ENCODE measurements at regions not wholly inside any gene's neighbourhood (a gene's known extent, or its start where the extent isn't known, plus 50 kb on each side); places are given as distances from the start of the nearest gene placed in this dataset.

GRCh38 chr1:232306269-232306961 lies 323.5 kb downstream of the SIPA1L2 start:
- CTCF ChIA-PET, result no interaction called here
- Histone ChIP-seq H3K36me3 (ENCODE audit: control insufficient read depth in 2 of 3, insufficient read depth in 3 of 3, low read length in 3 of 3) (no peaks in the 10 kb centered on the region), H3K9me3 (ENCODE audit: control insufficient read depth in 2 of 3, low read length in 3 of 3) (no peaks in the 10 kb centered on the region), H3K27me3 (ENCODE audit: control insufficient read depth in 2 of 2, insufficient read depth in 2 of 2, low read length in 2 of 2) (no peaks in the 10 kb centered on the region), H3K4me3 (ENCODE audit: low read length) (no peak overlapping the region), H3K4me1 (ENCODE audit: control insufficient read depth in 2 of 2, insufficient read depth in 2 of 2, low read length in 2 of 2) (no peaks in the 10 kb centered on the region), H3K27ac (ENCODE audit: low read depth, low read length) (no peak overlapping the region)
- Mint-ChIP-seq H3K4me1 (no peaks in the 10 kb centered on the region), H3K27ac (no peak overlapping the region), H3K9me3 (no peaks in the 10 kb centered on the region), H3K4me3 (no peak overlapping the region), H3K36me3 (peaks cover 0 to 4% (median 0%) of the 10 kb centered on the region in 5 donors), H3K27me3 (peaks cover 15 to 30% (median 25%) of the 10 kb centered on the region in 5 donors)
- POLR2A ChIA-PET, result no interaction called here
- no peak for DNase-seq
- ATAC-seq, result no peak
- intact Hi-C loops (cut with micrococcal nuclease), result no loop called here

GRCh38 chr1:232305050-232305449 lies 324.9 kb downstream of the SIPA1L2 start:
- ATAC-seq (no peak), DNase-seq (no peak)
- no peaks in the 10 kb centered on the region for H3K4me1 ChIP-seq (ENCODE audit: control insufficient read depth in 2 of 2, insufficient read depth in 2 of 2, low read length in 2 of 2)
- H3K4me3 ChIP-seq (ENCODE audit: low read length), result no peak overlapping the region
- no peaks in the 10 kb centered on the region for H3K36me3 Mint-ChIP-seq
- intact Hi-C loops (cut with micrococcal nuclease), result no loop called here
- no peak overlapping the region for H3K27ac Mint-ChIP-seq
- H3K9me3 ChIP-seq (ENCODE audit: control insufficient read depth in 2 of 3, low read length in 3 of 3), result no peaks in the 10 kb centered on the region
- H3K4me3 Mint-ChIP-seq, result no peak overlapping the region
- CTCF ChIA-PET, result no interaction called here
- H3K27me3 ChIP-seq (ENCODE audit: control insufficient read depth in 2 of 2, insufficient read depth in 2 of 2, low read length in 2 of 2), result no peaks in the 10 kb centered on the region
- H3K36me3 ChIP-seq (ENCODE audit: control insufficient read depth in 2 of 3, insufficient read depth in 3 of 3, low read length in 3 of 3), result no peaks in the 10 kb centered on the region
- peaks cover 19 to 38% (median 29%) of the 10 kb centered on the region in 5 donors for H3K27me3 Mint-ChIP-seq
- POLR2A ChIA-PET, result no interaction called here
- H3K27ac ChIP-seq (ENCODE audit: low read depth, low read length), result no peak overlapping the region
- H3K9me3 Mint-ChIP-seq, result no peaks in the 10 kb centered on the region
- H3K4me1 Mint-ChIP-seq, result no peaks in the 10 kb centered on the region

DNA sequence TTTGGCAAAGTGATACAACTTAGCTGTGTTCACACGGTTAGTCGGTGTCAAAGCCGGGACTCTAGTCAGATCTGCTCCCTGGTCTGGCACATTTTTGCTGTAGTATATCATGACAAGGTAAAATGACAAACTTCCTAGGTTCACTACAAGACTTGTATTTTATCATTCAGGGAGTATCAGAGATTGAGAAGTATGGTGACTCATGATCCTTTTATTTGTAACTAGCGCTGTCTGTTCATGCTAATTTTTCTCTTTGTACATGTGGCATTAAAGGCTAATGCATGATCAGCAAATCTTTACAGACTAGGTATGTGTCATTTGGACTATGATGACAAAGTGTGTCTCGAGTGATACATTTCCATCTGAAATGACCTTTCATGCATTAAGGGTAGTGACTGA lies 326.7 kb downstream of the SIPA1L2 start:
- Mint-ChIP-seq H3K9me3 (no peaks in the 10 kb centered on the region), H3K27me3 (peaks cover 19 to 39% (median 30%) of the 10 kb centered on the region in 5 donors), H3K4me1 (no peaks in the 10 kb centered on the region), H3K4me3 (no peak overlapping the region), H3K36me3 (no peaks in the 10 kb centered on the region), H3K27ac (no peak overlapping the region)
- no peaks in the 10 kb centered on the region for H3K9me3 ChIP-seq (ENCODE audit: control insufficient read depth in 2 of 3, low read length in 3 of 3)
- H3K27ac ChIP-seq (ENCODE audit: low read depth, low read length), result no peak overlapping the region
- no peaks in the 10 kb centered on the region for H3K36me3 ChIP-seq (ENCODE audit: control insufficient read depth in 2 of 3, insufficient read depth in 3 of 3, low read length in 3 of 3)
- no peaks in the 10 kb centered on the region for H3K4me1 ChIP-seq (ENCODE audit: control insufficient read depth in 2 of 2, insufficient read depth in 2 of 2, low read length in 2 of 2)
- intact Hi-C loops (cut with micrococcal nuclease), result no loop called here
- no peak for DNase-seq
- no peak for ATAC-seq
- no peak overlapping the region for H3K4me3 ChIP-seq (ENCODE audit: low read length)
- ChIA-PET POLR2A (no interaction called here), CTCF (no interaction called here)
- no peaks in the 10 kb centered on the region for H3K27me3 ChIP-seq (ENCODE audit: control insufficient read depth in 2 of 2, insufficient read depth in 2 of 2, low read length in 2 of 2)

GRCh38 chr1:232302376-232303221 lies 327.3 kb downstream of the SIPA1L2 start:
- no peak for ATAC-seq
- intact Hi-C loops (cut with micrococcal nuclease), result no loop called here
- no peak for DNase-seq
- Mint-ChIP-seq H3K27me3 (peaks cover 19 to 39% (median 29%) of the 10 kb centered on the region in 5 donors), H3K4me1 (no peaks in the 10 kb centered on the region), H3K9me3 (no peaks in the 10 kb centered on the region), H3K4me3 (no peak overlapping the region), H3K36me3 (no peaks in the 10 kb centered on the region), H3K27ac (no peak overlapping the region)
- Histone ChIP-seq H3K9me3 (ENCODE audit: control insufficient read depth in 2 of 3, low read length in 3 of 3) (no peaks in the 10 kb centered on the region), H3K4me1 (ENCODE audit: control insufficient read depth in 2 of 2, insufficient read depth in 2 of 2, low read length in 2 of 2) (no peaks in the 10 kb centered on the region), H3K27me3 (ENCODE audit: control insufficient read depth in 2 of 2, insufficient read depth in 2 of 2, low read length in 2 of 2) (no peaks in the 10 kb centered on the region), H3K4me3 (ENCODE audit: low read length) (no peak overlapping the region), H3K36me3 (ENCODE audit: control insufficient read depth in 2 of 3, insufficient read depth in 3 of 3, low read length in 3 of 3) (no peaks in the 10 kb centered on the region), H3K27ac (ENCODE audit: low read depth, low read length) (no peak overlapping the region)
- ChIA-PET CTCF (no interaction called here), POLR2A (no interaction called here)

- no peak for ATAC-seq
- H3K9me3 ChIP-seq (ENCODE audit: control insufficient read depth in 2 of 3, low read length in 3 of 3), result no peaks in the 10 kb centered on the region
- H3K4me1 Mint-ChIP-seq, result no peaks in the 10 kb centered on the region
Observed at GRCh38 chr1:232301246-232301645, 328.7 kb downstream of the SIPA1L2 start.

DNA sequence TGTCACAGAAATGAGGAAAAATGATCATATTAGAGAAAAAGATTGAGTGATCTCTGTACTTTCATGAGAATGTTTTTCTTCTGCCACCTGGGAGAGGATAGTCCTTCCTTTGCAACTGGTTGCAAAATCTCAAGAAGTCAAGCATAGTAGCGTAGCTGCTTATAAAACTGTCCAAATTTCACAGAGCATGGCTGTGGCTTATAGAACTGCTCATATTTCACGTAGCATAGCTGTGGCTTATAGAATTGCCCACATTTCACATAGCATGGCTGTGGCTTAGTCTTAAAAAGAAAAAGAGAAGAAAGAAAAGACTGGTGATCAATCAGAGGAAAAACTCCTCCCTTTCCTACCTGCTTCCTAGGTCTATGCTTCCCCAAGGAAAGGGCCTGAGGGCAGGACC lies 329.5 kb downstream of the SIPA1L2 start:
- Histone ChIP-seq H3K27me3 (ENCODE audit: control insufficient read depth in 2 of 2, insufficient read depth in 2 of 2, low read length in 2 of 2) (no peaks in the 10 kb centered on the region), H3K4me3 (ENCODE audit: low read length) (no peak overlapping the region), H3K9me3 (ENCODE audit: control insufficient read depth in 2 of 3, low read length in 3 of 3) (no peaks in the 10 kb centered on the region), H3K27ac (ENCODE audit: low read depth, low read length) (no peak overlapping the region), H3K4me1 (ENCODE audit: control insufficient read depth in 2 of 2, insufficient read depth in 2 of 2, low read length in 2 of 2) (no peaks in the 10 kb centered on the region), H3K36me3 (ENCODE audit: control insufficient read depth in 2 of 3, insufficient read depth in 3 of 3, low read length in 3 of 3) (no peaks in the 10 kb centered on the region)
- no peak for DNase-seq
- H3K4me1 Mint-ChIP-seq, result peaks cover 0 to 1% (median 0%) of the 10 kb centered on the region in 7 donors
- ATAC-seq, result no peak
- peak overlapping the region in 1 of 9 donors; percentile 28 for H3K27ac Mint-ChIP-seq
- POLR2A ChIA-PET, result no interaction called here
- no peak overlapping the region for H3K4me3 Mint-ChIP-seq
- CTCF ChIA-PET, result interaction anchor here (0.7 kb wide), 1 partner anchor 9 kb away, joined by 3 read pairs; no protein-coding TSS in a partner anchor
- peaks cover 28 to 46% (median 32%) of the 10 kb centered on the region in 5 donors for H3K27me3 Mint-ChIP-seq
- intact Hi-C loops (cut with micrococcal nuclease), result no loop called here
- no peaks in the 10 kb centered on the region for H3K36me3 Mint-ChIP-seq
- H3K9me3 Mint-ChIP-seq, result no peaks in the 10 kb centered on the region

More at GRCh38 chr1:232301246-232301645, 328.7 kb downstream of the SIPA1L2 start:
- H3K27ac ChIP-seq (ENCODE audit: low read depth, low read length), result no peak overlapping the region
- no peaks in the 10 kb centered on the region for H3K27me3 ChIP-seq (ENCODE audit: control insufficient read depth in 2 of 2, insufficient read depth in 2 of 2, low read length in 2 of 2)
- Mint-ChIP-seq H3K9me3 (no peaks in the 10 kb centered on the region), H3K4me3 (no peak overlapping the region), H3K27me3 (peaks cover 24 to 39% (median 30%) of the 10 kb centered on the region in 5 donors), H3K36me3 (no peaks in the 10 kb centered on the region), H3K27ac (no peak overlapping the region)
- H3K4me1 ChIP-seq (ENCODE audit: control insufficient read depth in 2 of 2, insufficient read depth in 2 of 2, low read length in 2 of 2), result no peaks in the 10 kb centered on the region
- H3K4me3 ChIP-seq (ENCODE audit: low read length), result no peak overlapping the region
- ChIA-PET POLR2A (no interaction called here), CTCF (no interaction called here)
- no peaks in the 10 kb centered on the region for H3K36me3 ChIP-seq (ENCODE audit: control insufficient read depth in 2 of 3, insufficient read depth in 3 of 3, low read length in 3 of 3)
- DNase-seq, result no peak
- intact Hi-C loops (cut with micrococcal nuclease), result no loop called here

Measured in naive thymus-derived CD4-positive, alpha-beta T cell (primary cell).